Heart left ventricle (tissue), 16 donors: ENCODE measurements at regions not wholly inside any gene's neighbourhood (a gene's known extent, or its start where the extent isn't known, plus 50 kb on each side); places are given as distances from the start of the nearest gene placed in this dataset.

ENCODE experiments used
- ATAC-seq, 4 donors: fragments of 200-7000 bp; cut with Tn5 transposase; one replicate each; pipeline ENCODE4 v1.9.1; 2020 to 2022; ENCODE audit warnings: moderate library complexity in 4 of 4, mild to moderate bottlenecking in 3 of 4, moderate number of reproducible peaks in 1 of 4
- DNase-seq, 5 donors: peaks; one replicate each; pipeline ENCODE4 v3.0.0-alpha.2; 2020
- H3K27ac ChIP-seq, 12 donors: fragments of 200-600 bp; sonication (generic) in 4 of 12; one replicate each; pipeline versions ENCODE4 v1.5.0 to v1.8.0; 2016 to 2022; ENCODE audit warnings: mild to moderate bottlenecking in 2 of 12
- H3K27me3 ChIP-seq, 9 donors: fragments of 200-600 bp; sonication (generic) in 2 of 9; one replicate each; pipeline versions ENCODE4 v1.5.1 to v1.8.0; 2016 to 2022; ENCODE audit warnings: mild to moderate bottlenecking in 3 of 9
- H3K36me3 ChIP-seq, 9 donors: fragments of 200-600 bp; sonication (generic) in 2 of 9; one replicate each; pipeline versions ENCODE4 v1.5.0 to v1.8.0; 2018 to 2022; ENCODE audit warnings: mild to moderate bottlenecking in 2 of 9
- H3K4me1 ChIP-seq, 12 donors: fragments of 200-600 bp; sonication (generic) in 4 of 12; one replicate each; pipeline versions ENCODE4 v1.5.0 to v1.8.0; 2016 to 2022; ENCODE audit warnings: mild to moderate bottlenecking in 3 of 12
- H3K4me3 ChIP-seq, 12 donors: fragments of 200-600 bp; sonication (generic) in 4 of 12; one replicate each; pipeline versions ENCODE4 v1.5.0 to v1.8.0; 2017 to 2022; ENCODE audit warnings: mild to moderate bottlenecking in 9 of 12, moderate library complexity in 4 of 12
- H3K9me3 ChIP-seq, 12 donors: fragments of 200-600 bp; sonication (generic) in 4 of 12; one replicate each; pipeline versions ENCODE4 v1.5.0 to v1.8.0; 2016 to 2022; ENCODE audit warnings: mild to moderate bottlenecking in 1 of 12
- CTCF ChIP-seq, 12 donors: fragments of 200-600 bp; sonication (generic) in 4 of 12; IDR thresholded peaks; one replicate each; pipeline versions ENCODE4 v1.5.0 to v1.8.0; 2018 to 2022; ENCODE audit warnings: antibody characterized with exemption in 12 of 12, mild to moderate bottlenecking in 5 of 12
- POLR2A ChIP-seq, 2 donors: fragments of 450-650 bp; IDR thresholded peaks; one replicate each; pipeline ENCODE4 v1.6.1; 2017; ENCODE audit warnings: antibody characterized with exemption in 2 of 2, mild to moderate bottlenecking in 2 of 2, moderate library complexity in 2 of 2
- WGBS, 4 donors: extraction: QIAGEN DNeasy Blood & Tissue Kit in 2 of 4; methylation state at CpG; one replicate each; pipeline versions ENCODE4 v1.1.5 to v1.1.7; 2013 to 2018; 5-methylcytosine and 5-hydroxymethylcytosine counted together
- intact Hi-C, 10 donors: fragments of 100-400 bp; cut with DNase I; formaldehyde crosslinking; loops; one replicate each; pipeline versions ENCODE4 v1.11.1 to v1.14.2; 2022
- donor health status: ischemic (EF 13 %, LVEDD 7.1; RV severe dilation, severe dysfunction).
- donor health status: healthy with polysubstance abuse.
- donor health status: DM: no; HTN: yes; CAD: no.
- donor health status: DM: no; HTN: no; CAD: no.
- donor health status: ischemic (EF 25% LVEDD 6.9; RV normal size, moderate dysfunction).
- donor health status: ischemic (EF 25% LVEDD 5.7; RV mildly dilated, moderate dysfunction).
- donor health status: healthy.
- donor health status: DM: yes; HTN: yes; CAD: no.
- donor health status: ischemic (EF 35%, LVEDD 5.7; RV mildly dilated, moderate dysfunction).
- donor health status: nonischemic (EF 11% LVEDD 7.7; RV severe dilation, severe dysfunction).
- donor health status: DM: yes; HTN: yes; CAD: no.
- donor health status: PGD.
- donor health status: ischemic (EF 29% LVEDD 5.4; RV normal size, mild dysfunction).
- donor health status: nonischemic (EF 23%, LVEDD 6.1; RV moderate dilation, normal function).

GRCh38 chr1:38783640-38784229 is 75.8 kb downstream of the RRAGC start:
- Histone ChIP-seq H3K9me3 (no peaks in the 10 kb centered on the region), H3K4me3 (no peak overlapping the region), H3K27me3 (peaks cover 0 to 92% (median 48%) of the 10 kb centered on the region in 9 donors), H3K27ac (no peak overlapping the region), H3K36me3 (no peaks in the 10 kb centered on the region), H3K4me1 (peaks cover 0 to 7% (median 0%) of the 10 kb centered on the region in 12 donors)
- DNase-seq (no peak), ATAC-seq (no peak)
- 17 to 39% (median 34%) methylated on average over 32 to 34 of the region's 34 CpGs for WGBS, 4 donors
- intact Hi-C loops: no loop called here
- TF ChIP-seq CTCF (IDR thresholded peaks at IDR 0.05): no peak
- no peak for TF ChIP-seq POLR2A (IDR thresholded peaks at IDR 0.05)

- Histone ChIP-seq H3K27me3 (peaks cover 0 to 93% (median 49%) of the 10 kb centered on the region in 9 donors), H3K4me3 (no peak overlapping the region), H3K36me3 (no peaks in the 10 kb centered on the region), H3K27ac (no peak overlapping the region), H3K4me1 (peaks cover 0 to 7% (median 0%) of the 10 kb centered on the region in 12 donors), H3K9me3 (no peaks in the 10 kb centered on the region)
- DNase-seq (no peak), ATAC-seq (no peak)
- intact Hi-C loops: no loop called here
- TF ChIP-seq CTCF (IDR thresholded peaks at IDR 0.05): no peak
- TF ChIP-seq POLR2A (IDR thresholded peaks at IDR 0.05): no peak
- WGBS, 4 donors: 57 to 70% (median 62%) methylated on average over 4 of the region's 4 CpGs
Observed at GRCh38 chr1:38781872-38782617, 77.5 kb downstream of the RRAGC start.

GRCh38 chr1:38780133-38780532 is 79.4 kb downstream of the RRAGC start:
- ATAC-seq (no peak), DNase-seq (no peak)
- intact Hi-C loops: no loop called here
- H3K27ac ChIP-seq: no peak overlapping the region
- H3K36me3 ChIP-seq: no peaks in the 10 kb centered on the region
- no peak for TF ChIP-seq CTCF (IDR thresholded peaks at IDR 0.05)
- TF ChIP-seq POLR2A (IDR thresholded peaks at IDR 0.05): no peak
- no peak overlapping the region for H3K4me3 ChIP-seq
- peaks cover 0 to 7% (median 0%) of the 10 kb centered on the region in 12 donors for H3K4me1 ChIP-seq
- peaks cover 0 to 82% (median 37%) of the 10 kb centered on the region in 9 donors for H3K27me3 ChIP-seq
- no peaks in the 10 kb centered on the region for H3K9me3 ChIP-seq
- WGBS, 4 donors: 68 to 72% (median 69%) methylated on average over 4 of the region's 4 CpGs

- Histone ChIP-seq H3K4me3 (no peak overlapping the region), H3K27me3 (peaks cover 0 to 75% (median 32%) of the 10 kb centered on the region in 9 donors), H3K36me3 (no peaks in the 10 kb centered on the region), H3K27ac (no peak overlapping the region), H3K4me1 (peaks cover 0 to 7% (median 0%) of the 10 kb centered on the region in 12 donors), H3K9me3 (no peaks in the 10 kb centered on the region)
- DNase-seq (no peak), ATAC-seq (no peak)
- TF ChIP-seq CTCF (IDR thresholded peaks at IDR 0.05) (no peak), POLR2A (IDR thresholded peaks at IDR 0.05) (no peak)
- WGBS, 4 donors: 61 to 65% (median 63%) methylated on average over 5 of the region's 5 CpGs
- intact Hi-C loops: no loop called here
Observed at GRCh38 chr1:38779491-38779890, 80.1 kb downstream of the RRAGC start.
